GM11168 (cell line): ENCODE measurements at regions not wholly inside any gene's neighbourhood (a gene's known extent, or its start where the extent isn't known, plus 50 kb on each side); places are given as distances from the start of the nearest gene placed in this dataset.

Experiments used
- in situ Hi-C: fragments of 300-500 bp; cut with MboI; formaldehyde crosslinking; loops from one replicate; pipeline ENCODE4 v1.12.0; 2022; ENCODE audit warnings: low sequenced_read_pairs; ENCODE audit not compliant: unreplicated experiment

- in situ Hi-C loops, result no loop called here
Observed at GRCh38 chr2:106041150-106041549, 153.0 kb downstream of the UXS1 start.

GRCh38 chr2:106039634-106040315 is 154.3 kb downstream of the UXS1 start:
- in situ Hi-C loops, result no loop called here

GRCh38 chr2:106038601-106039375 is 155.3 kb downstream of the UXS1 start:
- in situ Hi-C loops, result no loop called here

- in situ Hi-C loops, result no loop called here
Observed at GRCh38 chr2:106037932-106038331, 156.2 kb downstream of the UXS1 start.

- in situ Hi-C loops, result no loop called here
Observed at GRCh38 chr2:106037262-106037661, 156.8 kb downstream of the UXS1 start.

GRCh38 chr2:106034325-106034724 is 159.8 kb downstream of the UXS1 start:
- in situ Hi-C loops, result no loop called here

- in situ Hi-C loops, result no loop called here
Observed at GRCh38 chr2:106032676-106033075, 161.4 kb downstream of the UXS1 start.

- in situ Hi-C loops, result no loop called here
Observed at GRCh38 chr2:106030287-106031268, 163.5 kb downstream of the UXS1 start.

- in situ Hi-C loops, result no loop called here
Observed at GRCh38 chr2:106028192-106028591, 165.9 kb downstream of the UXS1 start.

GRCh38 chr2:106026271-106027190 is 167.6 kb downstream of the UXS1 start:
- in situ Hi-C loops, result no loop called here

GRCh38 chr2:106025796-106026195 is 168.3 kb downstream of the UXS1 start:
- in situ Hi-C loops, result no loop called here

- in situ Hi-C loops, result no loop called here
Observed at GRCh38 chr2:106021662-106022028, 172.5 kb downstream of the UXS1 start.

- in situ Hi-C loops, result no loop called here
Observed at GRCh38 chr2:106020821-106021661, 173.1 kb downstream of the UXS1 start.

- in situ Hi-C loops, result no loop called here
Observed at GRCh38 chr2:106020032-106020431, 174.1 kb downstream of the UXS1 start.

- in situ Hi-C loops, result no loop called here
Observed at GRCh38 chr2:106018141-106018540, 176.0 kb downstream of the UXS1 start.

- in situ Hi-C loops, result no loop called here
Observed at GRCh38 chr2:106012591-106013347, 181.3 kb downstream of the UXS1 start.

GRCh38 chr2:106012001-106012590 is 182.0 kb downstream of the UXS1 start:
- in situ Hi-C loops, result no loop called here

- in situ Hi-C loops, result no loop called here
Observed at GRCh38 chr2:106011380-106011779, 182.7 kb downstream of the UXS1 start.
